Natural killer cell (primary cell): ENCODE measurements at regions not wholly inside any gene's neighbourhood (a gene's known extent, or its start where the extent isn't known, plus 50 kb on each side); places are given as distances from the start of the nearest gene placed in this dataset.
"Not testable (repeated sequence)": the region's sequence is repeated elsewhere in the genome, so short reads cannot be mapped to it uniquely, and the experiment has no call there.

Source experiments
- ATAC-seq, 3 donors: fragments of 150-1000 bp in 2 of 3; fragments of 200-7000 bp in 1 of 3; cut with Tn5 transposase; 1 replicate in 1 of 3; 2 replicates in 2 of 3; pipeline ENCODE4 v1.10.0; 2021; ENCODE audit warnings: mild to moderate bottlenecking in 2 of 3, moderate library complexity in 2 of 3
- DNase-seq, 2 donors: peaks; one replicate each; pipeline versions ENCODE4 v3.0.0 to v3.0.0-alpha.2; 2013 to 2021; ENCODE audit warnings: mixed read lengths in 1 of 2
- H3K27ac ChIP-seq: one replicate; pipeline ENCODE4 v1.5.1; 2013; ENCODE audit warnings: mild to moderate bottlenecking, low read length
- H3K27me3 ChIP-seq: one replicate; pipeline ENCODE4 v1.6.1; 2013; ENCODE audit warnings: low read length; ENCODE audit not compliant: control insufficient read depth, insufficient read depth
- H3K36me3 ChIP-seq: one replicate; pipeline ENCODE4 v1.6.1; 2013; ENCODE audit warnings: low read length; ENCODE audit not compliant: control insufficient read depth, insufficient read depth
- H3K4me1 ChIP-seq: one replicate; pipeline ENCODE4 v1.6.1; 2013; ENCODE audit warnings: low read length; ENCODE audit not compliant: control insufficient read depth, insufficient read depth
- H3K4me3 ChIP-seq: one replicate; pipeline ENCODE4 v1.5.1; 2013; ENCODE audit warnings: low read length
- H3K9me3 ChIP-seq: one replicate; pipeline ENCODE4 v1.6.1; 2013; ENCODE audit warnings: low read length; ENCODE audit not compliant: control insufficient read depth, insufficient read depth
- H3K27ac Mint-ChIP-seq, 2 donors: one replicate each; pipeline ENCODE4 v1.8.0; 2022; ENCODE audit warnings: mild to moderate bottlenecking in 2 of 2, mixed read lengths in 2 of 2, moderate library complexity in 1 of 2
- H3K27me3 Mint-ChIP-seq, 2 donors: one replicate each; pipeline ENCODE4 v1.8.0; 2022; ENCODE audit warnings: low read depth in 2 of 2, mixed read lengths in 2 of 2
- H3K36me3 Mint-ChIP-seq: one replicate; pipeline ENCODE4 v1.8.0; 2022; ENCODE audit warnings: mixed read lengths
- H3K4me1 Mint-ChIP-seq, 2 donors: one replicate each; pipeline ENCODE4 v1.8.0; 2022; ENCODE audit warnings: mixed read lengths in 2 of 2
- H3K4me3 Mint-ChIP-seq: one replicate; pipeline ENCODE4 v1.8.0; 2022; ENCODE audit warnings: mild to moderate bottlenecking, moderate library complexity, mixed read lengths
- H3K9me3 Mint-ChIP-seq, 2 donors: one replicate each; pipeline ENCODE4 v1.8.0; 2022; ENCODE audit warnings: mixed read lengths in 2 of 2
- CTCF ChIP-seq: fragments of 200-600 bp; IDR thresholded peaks from one replicate; pipeline ENCODE4 v1.8.0; 2022; ENCODE audit warnings: antibody characterized with exemption
- WGBS: methylation state at CpG from one replicate; pipeline ENCODE4 v1.1.7; 2013; ENCODE audit warnings: missing lambda C conversion rate; ENCODE audit not compliant: insufficient coverage; 5-methylcytosine and 5-hydroxymethylcytosine counted together
- intact Hi-C: fragments of 100-400 bp; cut with micrococcal nuclease; formaldehyde crosslinking; loops from one replicate; pipeline ENCODE4 v1.14.2; 2022

GRCh38 chr11:45732343-45732742, 66.9 kb upstream of the CHST1 start:
- peaks cover 12 to 19% of the 10 kb centered on the region in 2 donors for H3K27me3 Mint-ChIP-seq
- Histone ChIP-seq H3K4me1 (no peaks in the 10 kb centered on the region), H3K9me3 (no peaks in the 10 kb centered on the region), H3K27ac (no peak overlapping the region), H3K36me3 (no peaks in the 10 kb centered on the region), H3K27me3 (no peaks in the 10 kb centered on the region), H3K4me3 (no peak overlapping the region)
- H3K9me3 Mint-ChIP-seq, result no peaks in the 10 kb centered on the region
- H3K36me3 Mint-ChIP-seq, result no peaks in the 10 kb centered on the region
- intact Hi-C loops, result no loop called here
- ATAC-seq, result no peak
- H3K4me3 Mint-ChIP-seq, result no peak overlapping the region
- DNase-seq, result no peak
- TF ChIP-seq CTCF, result no peak
- H3K27ac Mint-ChIP-seq, result no peak overlapping the region
- no peaks in the 10 kb centered on the region for H3K4me1 Mint-ChIP-seq

- H3K9me3 ChIP-seq, H3K4me3 ChIP-seq, DNase-seq, ATAC-seq, H3K27ac ChIP-seq, H3K9me3 Mint-ChIP-seq, H3K36me3 Mint-ChIP-seq, H3K4me1 Mint-ChIP-seq, H3K27ac Mint-ChIP-seq, H3K36me3 ChIP-seq, H3K4me1 ChIP-seq, H3K27me3 ChIP-seq, intact Hi-C loops, H3K4me3 Mint-ChIP-seq: not testable (repeated sequence)
- peaks cover 10 to 20% of the 10 kb centered on the region in 2 donors for H3K27me3 Mint-ChIP-seq
- WGBS, result 83% methylated on average over 4 of the region's 4 CpGs
Observed at GRCh38 chr11:45731171-45731570, 65.7 kb upstream of the CHST1 start.

GRCh38 chr11:45730014-45730413, 64.6 kb upstream of the CHST1 start:
- H3K4me1 ChIP-seq, result no peaks in the 10 kb centered on the region
- H3K27ac ChIP-seq, result no peak overlapping the region
- no peaks in the 10 kb centered on the region for H3K27me3 ChIP-seq
- Mint-ChIP-seq H3K27me3 (peaks cover 14 to 23% of the 10 kb centered on the region in 2 donors), H3K9me3 (no peaks in the 10 kb centered on the region), H3K36me3 (no peaks in the 10 kb centered on the region), H3K27ac (no peak overlapping the region), H3K4me1 (no peaks in the 10 kb centered on the region), H3K4me3 (no peak overlapping the region)
- no peak for TF ChIP-seq CTCF
- no peak overlapping the region for H3K4me3 ChIP-seq
- DNase-seq, result no peak
- no peaks in the 10 kb centered on the region for H3K36me3 ChIP-seq
- WGBS, result 85% methylated on average over 3 of the region's 3 CpGs
- intact Hi-C loops, result no loop called here
- no peak for ATAC-seq
- H3K9me3 ChIP-seq, result no peaks in the 10 kb centered on the region

GRCh38 chr11:45726493-45727054, 61.2 kb upstream of the CHST1 start:
- no peaks in the 10 kb centered on the region for H3K9me3 ChIP-seq
- no peak overlapping the region for H3K4me3 ChIP-seq
- intact Hi-C loops, result no loop called here
- no peaks in the 10 kb centered on the region for H3K36me3 ChIP-seq
- H3K4me1 ChIP-seq, result no peaks in the 10 kb centered on the region
- ATAC-seq (no peak), DNase-seq (no peak)
- no peaks in the 10 kb centered on the region for H3K36me3 Mint-ChIP-seq
- no peak overlapping the region for H3K4me3 Mint-ChIP-seq
- 83% methylated on average over 2 of the region's 2 CpGs for WGBS
- H3K27ac ChIP-seq, result no peak overlapping the region
- H3K27ac Mint-ChIP-seq, result no peak overlapping the region
- H3K4me1 Mint-ChIP-seq, result no peaks in the 10 kb centered on the region
- TF ChIP-seq CTCF, result no peak
- no peaks in the 10 kb centered on the region for H3K27me3 ChIP-seq
- peaks cover 12 to 17% of the 10 kb centered on the region in 2 donors for H3K27me3 Mint-ChIP-seq
- H3K9me3 Mint-ChIP-seq, result no peaks in the 10 kb centered on the region
